Stromal cell of bone marrow (primary cell): ENCODE measurements at regions not wholly inside any gene's neighbourhood (a gene's known extent, or its start where the extent isn't known, plus 50 kb on each side); places are given as distances from the start of the nearest gene placed in this dataset.

Experiments used
- DNase-seq: peaks from one replicate; pipeline ENCODE4 v3.0.0-alpha.2; 2012; ENCODE audit warnings: low read depth

DNA sequence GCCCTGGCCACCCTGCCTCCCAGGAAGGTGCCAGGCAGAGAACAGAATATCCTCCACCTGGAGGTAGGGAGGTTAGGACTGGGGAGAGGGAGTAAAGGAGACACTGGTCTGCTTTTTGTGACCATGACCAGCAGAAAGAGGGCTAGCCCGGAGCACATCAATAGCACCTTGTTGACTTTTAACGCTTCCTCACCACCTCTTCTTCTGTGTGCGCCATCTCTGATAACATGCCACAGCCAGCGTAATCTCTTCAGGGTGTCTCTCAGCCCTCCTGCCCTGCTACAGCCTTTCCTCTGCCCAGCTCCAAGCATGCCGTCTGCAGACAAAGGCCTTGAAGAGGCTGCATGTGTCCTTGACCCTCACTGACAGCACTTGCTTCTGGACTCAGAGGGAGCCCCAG, 50.9 kb upstream of the GJA5 start:
- no peak for DNase-seq

DNA sequence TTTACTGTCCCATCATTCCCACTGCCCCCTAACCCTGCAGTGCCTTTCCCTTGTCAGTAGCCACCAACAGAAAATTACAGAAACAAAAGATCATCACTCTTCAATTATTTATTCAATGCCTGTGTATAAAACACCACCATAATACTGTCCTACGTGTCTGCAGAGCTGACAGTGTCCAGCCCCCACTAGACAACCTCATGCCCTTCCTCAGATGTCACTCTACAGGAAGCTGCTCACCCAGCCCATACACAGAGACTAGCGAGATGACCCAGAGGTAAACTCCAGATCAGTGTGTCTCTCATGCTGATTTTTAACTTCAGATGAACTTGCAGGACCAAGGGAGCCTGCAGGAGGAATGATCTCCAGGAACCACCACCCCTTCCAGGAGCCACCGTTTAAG, 51.3 kb upstream of the GJA5 start:
- no peak for DNase-seq

DNA sequence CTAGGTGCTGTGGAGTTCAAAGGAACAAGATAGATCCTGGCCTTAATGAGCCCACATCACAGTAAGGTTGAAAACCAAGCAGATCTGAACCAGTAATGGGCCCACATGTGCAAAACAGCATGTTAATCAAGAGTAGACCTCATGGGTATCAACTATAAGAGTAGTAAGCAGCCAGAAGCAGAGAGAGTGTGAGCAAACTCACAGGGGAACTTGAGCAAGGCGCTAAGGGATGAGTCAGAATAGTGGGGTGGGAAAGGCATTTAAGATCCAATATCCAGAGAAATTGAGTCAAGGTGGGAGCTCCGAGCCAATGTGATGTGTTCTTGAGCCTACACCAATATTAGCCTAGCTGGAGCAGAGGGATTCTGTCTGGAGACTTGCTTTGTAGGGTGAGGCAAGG, 52.4 kb upstream of the GJA5 start:
- DNase-seq: no peak

DNA sequence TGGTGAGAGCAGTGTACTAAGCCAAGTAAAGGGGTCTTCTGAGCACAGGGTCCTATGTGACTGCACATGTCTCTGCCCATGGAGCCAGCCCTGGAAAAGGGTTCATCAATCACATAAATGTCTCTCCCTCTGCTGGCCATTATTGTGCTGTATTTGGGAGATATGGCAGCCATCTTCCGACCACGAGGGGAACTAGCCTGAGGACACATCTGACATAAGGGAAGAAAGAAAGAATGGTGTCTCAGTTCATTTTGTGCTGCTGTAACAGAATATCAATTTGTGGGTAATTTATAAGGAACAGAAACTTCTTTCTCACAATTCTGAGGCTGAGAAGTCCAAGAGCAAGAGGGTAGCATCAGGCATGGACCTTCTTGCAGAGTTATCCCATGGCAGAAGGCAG, 55.1 kb upstream of the GJA5 start:
- no peak for DNase-seq

DNA sequence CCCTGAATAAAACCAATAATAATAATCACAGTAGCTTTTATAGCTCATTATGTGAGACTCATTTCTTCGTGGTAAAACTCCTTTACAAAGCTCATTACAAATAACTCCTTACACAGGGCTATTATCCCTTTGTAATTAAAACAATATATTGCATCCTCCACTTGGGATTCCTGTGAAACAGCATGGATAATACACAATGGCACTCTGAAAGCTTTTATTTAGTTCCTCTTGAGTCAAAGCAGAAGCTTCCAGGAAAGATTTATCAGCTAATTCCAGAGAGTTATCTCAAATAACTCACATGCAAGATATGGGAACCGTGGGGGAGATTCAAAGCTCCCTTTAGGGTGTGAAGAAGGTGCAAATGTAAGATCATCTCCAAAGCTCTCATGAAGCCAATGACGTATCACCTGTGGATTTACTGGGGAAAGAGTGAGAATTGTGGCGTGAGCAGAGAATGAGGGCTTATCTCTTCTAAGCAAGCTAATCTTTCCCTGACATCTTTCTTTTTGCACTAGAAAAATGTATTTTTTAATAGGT, 60.4 kb upstream of the GJA5 start:
- DNase-seq: no peak

DNA sequence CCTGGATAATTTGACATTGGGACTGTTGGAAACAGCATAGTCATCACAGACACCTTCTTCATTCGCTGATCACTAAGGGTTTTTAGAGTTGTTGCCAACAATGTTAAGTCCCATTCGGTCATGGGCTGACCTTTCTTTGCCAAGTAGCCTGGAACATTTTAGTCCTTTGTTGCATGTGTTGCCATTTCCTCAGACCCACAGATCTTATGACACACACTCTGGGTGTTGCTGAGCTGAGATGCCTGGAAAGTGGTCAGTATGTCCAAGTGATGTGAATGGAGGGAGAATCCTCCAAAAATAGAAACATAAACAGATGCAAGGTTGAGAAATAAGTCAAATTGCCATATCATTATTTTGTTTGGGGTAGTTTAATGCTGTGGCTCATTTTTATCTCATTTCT, 61.5 kb upstream of the GJA5 start:
- DNase-seq: peak; percentile 31

DNA sequence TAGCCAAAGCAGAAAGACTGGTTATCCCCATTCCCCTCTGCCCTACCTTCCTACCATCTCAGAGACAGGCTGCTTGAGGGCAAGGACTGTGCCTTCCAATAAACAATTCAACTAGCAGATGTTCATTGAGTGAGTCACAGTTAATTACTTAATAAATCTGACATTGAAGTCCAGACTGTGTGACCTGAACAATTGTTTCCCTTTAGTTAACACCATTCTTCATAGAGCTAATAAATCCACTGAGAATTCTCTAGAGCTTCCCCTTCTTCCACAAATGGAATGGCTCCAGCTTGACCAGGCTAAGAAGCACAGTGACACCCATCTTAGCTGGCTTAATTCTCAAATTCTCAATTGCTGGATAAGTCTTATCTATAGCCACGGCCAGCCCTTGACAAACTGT, 61.9 kb upstream of the GJA5 start:
- no peak for DNase-seq

DNA sequence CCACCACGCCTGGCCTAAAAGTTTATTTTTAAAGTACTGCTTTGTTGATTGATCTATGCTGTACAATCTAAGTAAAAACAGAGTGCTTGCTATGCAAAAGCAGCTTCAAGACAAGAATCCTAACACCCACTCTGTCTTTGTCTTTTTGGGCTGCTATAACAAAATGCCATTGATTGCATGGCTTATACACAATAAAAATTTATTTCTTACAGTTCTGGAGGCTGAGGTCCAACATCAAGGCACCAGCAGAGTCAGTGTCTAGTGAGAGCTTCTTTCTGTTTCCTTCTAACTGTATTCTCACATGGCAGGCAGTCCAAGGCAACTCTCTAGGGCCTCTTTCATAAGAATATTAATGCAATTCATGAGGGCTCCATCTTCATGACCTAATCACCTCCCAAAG, 63.6 kb upstream of the GJA5 start:
- no peak for DNase-seq

DNA sequence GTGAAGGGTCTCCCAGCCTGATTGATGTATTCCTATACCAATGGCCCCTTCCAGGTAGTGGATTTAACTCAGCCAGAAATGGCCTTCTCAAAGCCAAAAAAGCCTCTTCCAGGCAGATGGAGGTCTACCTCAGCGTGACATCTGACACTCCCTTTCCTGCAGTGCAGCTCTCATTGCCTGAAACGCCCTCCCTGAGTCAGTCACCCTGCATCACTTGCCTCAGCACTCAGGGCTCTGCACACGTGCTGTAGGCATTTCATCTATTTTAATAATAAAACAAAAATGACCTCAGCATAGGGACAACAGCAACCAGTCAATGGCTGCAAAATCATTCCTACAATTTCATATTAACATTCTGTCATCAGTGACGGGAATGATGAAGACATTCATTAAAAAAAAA, 64.4 kb upstream of the GJA5 start:
- no peak for DNase-seq

DNA sequence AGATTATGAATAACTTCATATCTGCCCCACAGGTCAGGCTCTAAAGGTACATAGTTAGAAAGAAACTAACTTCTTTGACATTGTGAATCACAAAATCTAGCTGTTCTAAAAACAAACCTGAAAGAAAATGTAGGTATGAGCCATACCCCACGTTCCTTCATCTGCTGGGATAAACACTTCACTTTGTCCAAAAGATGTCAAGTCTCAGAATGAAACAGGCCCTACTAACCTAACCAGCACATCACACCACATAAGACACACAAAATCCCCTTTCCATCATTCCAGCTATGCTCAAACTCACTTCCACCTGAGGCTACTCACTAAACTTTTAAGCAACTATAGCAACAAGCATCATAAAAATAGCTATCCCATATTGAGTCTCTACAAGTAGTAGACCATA, 65.2 kb upstream of the GJA5 start:
- no peak for DNase-seq

DNA sequence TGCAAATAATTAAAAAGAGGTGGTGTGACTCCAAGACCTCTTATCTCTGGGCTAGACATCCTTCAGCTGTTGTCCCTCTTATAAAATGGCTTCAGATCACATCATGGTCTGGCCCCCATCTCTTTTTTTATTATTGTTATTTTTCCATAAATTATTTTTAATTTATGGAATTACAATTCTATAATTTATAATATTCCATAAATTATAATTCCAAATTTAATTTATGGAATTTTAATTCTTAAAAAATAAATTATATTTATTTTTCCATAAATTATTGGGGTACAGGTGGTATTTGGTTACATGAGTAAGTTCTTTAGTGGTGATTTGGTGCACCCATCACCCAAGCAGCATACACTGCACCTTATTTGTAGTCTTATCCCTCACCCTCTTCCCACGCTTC, 65.9 kb upstream of the GJA5 start:
- no peak for DNase-seq

DNA sequence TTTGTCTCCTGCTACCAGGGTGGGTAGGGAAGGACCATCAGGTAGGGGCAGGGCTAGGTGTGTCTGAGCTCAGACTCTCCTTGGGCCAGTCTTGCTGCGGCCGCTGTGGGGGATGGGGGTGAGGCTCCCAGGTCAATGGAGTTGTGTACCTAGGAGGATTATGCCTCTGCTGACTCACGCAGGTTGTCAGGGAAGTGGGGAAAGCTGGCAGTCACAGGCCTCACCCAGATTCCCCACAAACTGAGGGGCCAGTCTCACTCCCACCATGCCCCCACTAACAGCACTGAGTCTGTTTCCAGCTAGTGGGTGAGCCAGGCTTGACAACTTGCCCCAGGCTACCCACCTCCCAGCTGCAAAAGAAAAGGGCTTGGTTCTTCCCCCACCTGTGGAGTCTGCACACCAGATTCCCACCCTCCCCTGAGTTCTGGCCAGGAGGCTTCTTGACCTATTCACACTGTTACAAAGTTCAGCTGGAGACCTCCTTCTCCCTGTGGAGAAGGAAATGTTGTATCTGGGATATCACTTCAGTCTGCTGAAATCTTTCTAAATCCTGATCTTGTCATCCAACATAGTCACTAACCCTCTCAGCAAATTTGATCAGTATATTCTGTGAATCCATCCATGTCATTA, 69.2 kb upstream of the GJA8 start:
- no peak for DNase-seq

DNA sequence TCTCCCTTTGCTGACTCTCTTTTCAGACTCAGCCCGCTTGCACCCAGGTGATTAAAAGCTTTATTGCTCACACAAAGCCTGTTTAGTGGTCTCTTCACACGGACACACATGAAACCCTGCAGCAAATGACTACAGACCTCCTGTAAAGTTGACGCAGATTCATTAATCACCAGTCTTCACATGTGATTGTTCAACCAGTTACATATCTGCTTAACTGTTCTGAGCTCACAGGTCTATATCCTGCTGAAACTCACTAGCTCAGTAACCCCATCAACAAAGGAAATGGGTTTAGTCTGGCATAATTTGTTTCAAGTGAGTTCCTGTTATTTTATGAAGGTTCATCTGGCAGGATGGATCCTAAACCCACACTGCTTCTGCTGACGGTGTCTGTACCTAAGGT, 68.4 kb upstream of the GJA8 start:
- DNase-seq: no peak

DNA sequence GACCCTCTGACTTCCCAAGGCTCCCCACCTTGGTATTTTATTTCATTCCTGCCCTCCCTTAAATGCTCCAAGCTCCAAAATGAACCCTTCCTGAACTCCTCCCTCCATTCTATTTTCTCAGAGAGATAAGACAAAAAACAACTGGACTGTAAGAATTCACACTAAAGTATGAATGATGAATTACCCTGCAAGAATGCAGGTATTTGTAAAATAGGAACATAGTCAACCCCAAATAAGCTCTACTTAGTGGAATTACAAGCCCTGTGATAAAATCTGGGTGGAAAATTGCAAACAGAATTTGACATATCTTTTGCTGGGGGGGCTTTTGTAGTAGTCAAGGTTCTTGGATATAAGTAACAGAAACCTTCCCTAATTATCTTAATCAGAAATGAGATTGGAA, 67.8 kb upstream of the GJA8 start:
- no peak for DNase-seq

DNA sequence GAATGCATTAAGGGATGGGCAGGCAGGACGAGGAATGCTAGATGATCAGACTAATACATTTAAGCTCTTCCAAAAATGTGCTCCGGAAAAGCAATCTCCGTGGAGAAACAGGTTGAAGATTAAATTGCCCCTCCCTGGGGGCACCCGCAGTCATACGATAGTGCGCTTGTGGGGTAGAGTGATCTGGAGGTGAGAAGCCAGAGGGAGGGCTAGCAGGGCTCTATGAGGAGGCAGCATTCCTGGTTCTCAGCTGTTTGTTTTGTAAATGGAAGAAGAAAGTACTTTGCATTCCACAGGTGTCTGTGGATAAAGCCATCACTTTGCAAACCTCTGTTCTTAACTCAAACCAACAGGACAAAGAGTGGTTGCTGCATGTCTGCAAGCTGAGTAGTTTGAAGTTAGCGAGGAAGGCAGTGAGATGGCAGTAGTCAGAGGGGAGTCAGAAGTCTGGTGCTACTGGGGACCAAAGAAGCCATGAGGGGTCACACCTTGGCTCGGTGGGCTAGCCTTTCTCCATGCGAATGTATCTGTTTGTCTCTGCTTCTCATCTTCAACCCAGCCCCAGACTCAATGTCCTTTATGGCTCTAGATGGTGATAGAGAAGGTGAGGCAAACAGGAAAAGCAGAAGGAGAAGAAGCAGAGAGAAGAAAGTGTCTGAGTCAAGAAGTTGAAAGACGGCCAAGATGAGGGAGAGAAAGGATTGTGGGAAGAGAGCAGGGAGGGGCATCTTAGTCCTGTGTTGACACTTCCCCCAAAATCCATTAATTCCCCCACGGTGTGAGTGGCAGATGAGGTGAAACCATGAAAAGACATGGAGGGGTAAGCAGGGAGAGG, 65.2 kb upstream of the GJA8 start:
- no peak for DNase-seq

DNA sequence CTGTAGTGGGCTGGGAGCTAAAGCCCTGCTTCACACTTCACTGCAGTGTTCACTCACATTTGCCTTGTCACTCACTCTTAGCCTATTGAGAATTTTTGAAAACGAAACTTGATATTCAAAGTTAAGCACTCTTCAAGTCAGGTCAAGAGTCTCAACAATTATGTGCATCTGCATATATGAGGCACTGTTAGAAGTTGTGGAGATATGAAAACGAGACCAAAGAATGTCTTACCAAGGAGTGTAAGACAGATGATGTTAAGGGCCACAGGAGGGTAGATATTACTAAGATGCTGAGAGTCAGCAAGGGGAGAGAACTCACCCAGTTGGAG, 64.7 kb upstream of the GJA8 start:
- no peak for DNase-seq

DNA sequence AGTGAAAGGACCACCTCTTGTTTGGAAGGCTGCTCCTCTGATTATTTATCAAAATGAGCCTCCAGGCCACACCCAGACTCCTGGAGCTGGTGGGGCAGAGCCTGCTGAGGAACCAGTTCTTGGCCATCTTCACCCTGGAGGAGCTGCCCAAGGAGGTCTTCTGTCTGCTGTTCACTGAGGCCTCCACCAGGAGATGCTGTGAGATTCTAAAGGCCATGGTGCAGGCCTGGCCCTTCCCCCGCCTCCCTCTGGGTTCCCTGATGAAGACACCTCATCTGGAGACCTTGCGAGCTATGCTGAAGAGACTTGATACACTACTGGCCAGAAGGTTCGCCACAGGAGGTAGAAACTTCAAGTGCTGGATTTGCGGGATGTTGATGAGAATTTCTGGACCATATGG, 61.7 kb upstream of the GJA8 start:
- no peak for DNase-seq

DNA sequence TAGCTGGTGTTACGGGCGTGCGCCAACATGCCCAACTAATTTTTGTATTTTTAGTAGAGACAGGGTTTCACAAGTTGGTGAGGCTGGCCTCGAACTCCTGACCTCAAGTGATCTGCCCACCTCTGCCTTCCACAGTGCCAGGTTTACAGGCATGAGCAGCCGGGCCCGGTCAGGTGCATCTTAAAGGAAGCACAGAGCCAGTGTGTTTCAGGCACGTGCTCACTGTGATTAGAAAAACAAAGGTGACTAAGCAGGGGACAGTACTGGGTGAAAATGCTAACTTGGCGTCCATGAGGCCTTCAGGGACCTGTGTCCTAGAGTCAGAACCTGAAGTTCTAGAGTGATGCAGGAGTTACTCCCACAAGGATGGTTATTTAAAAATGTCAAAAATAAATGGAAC, 60.0 kb upstream of the GJA8 start:
- DNase-seq: no peak

DNA sequence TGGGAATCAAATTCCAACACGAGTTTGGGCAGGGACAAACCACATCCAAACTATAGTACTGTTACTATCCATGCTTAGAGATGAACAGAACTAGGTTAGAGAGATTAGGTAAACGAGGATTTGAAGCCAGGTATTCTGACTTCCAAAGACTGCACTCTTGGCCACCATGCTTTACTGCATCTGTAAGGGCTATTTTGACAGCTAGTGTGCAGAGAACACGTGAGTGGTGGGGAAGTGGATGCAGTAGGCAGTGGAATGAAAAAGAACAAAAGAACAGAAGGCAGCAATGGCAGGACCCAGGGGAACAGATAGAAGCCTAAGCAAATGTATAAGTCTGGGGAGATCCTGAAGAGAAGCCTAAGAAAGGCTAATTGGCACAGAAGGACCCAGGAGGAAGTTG, 59.1 kb upstream of the GJA8 start:
- DNase-seq: no peak

DNA sequence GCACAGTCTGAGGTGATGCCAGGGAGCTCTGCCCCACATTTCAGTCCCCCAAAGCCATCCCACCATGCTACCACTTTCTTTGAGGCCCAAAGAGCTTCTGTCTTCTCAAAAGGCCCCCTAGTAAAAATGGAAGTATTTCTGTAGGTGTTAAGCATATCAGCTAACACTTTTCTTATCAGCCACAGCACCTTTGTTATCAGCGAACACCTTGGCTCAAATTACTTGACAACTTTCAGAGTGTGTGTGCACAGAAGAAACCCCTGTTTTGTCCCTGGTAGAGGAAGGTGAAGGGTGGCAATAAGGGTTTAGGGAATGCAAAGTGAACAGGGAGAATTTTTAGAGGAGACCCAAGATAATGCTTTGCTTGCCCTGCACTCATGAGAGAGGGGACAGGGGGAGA, 54.8 kb upstream of the GJA8 start:
- no peak for DNase-seq

DNA sequence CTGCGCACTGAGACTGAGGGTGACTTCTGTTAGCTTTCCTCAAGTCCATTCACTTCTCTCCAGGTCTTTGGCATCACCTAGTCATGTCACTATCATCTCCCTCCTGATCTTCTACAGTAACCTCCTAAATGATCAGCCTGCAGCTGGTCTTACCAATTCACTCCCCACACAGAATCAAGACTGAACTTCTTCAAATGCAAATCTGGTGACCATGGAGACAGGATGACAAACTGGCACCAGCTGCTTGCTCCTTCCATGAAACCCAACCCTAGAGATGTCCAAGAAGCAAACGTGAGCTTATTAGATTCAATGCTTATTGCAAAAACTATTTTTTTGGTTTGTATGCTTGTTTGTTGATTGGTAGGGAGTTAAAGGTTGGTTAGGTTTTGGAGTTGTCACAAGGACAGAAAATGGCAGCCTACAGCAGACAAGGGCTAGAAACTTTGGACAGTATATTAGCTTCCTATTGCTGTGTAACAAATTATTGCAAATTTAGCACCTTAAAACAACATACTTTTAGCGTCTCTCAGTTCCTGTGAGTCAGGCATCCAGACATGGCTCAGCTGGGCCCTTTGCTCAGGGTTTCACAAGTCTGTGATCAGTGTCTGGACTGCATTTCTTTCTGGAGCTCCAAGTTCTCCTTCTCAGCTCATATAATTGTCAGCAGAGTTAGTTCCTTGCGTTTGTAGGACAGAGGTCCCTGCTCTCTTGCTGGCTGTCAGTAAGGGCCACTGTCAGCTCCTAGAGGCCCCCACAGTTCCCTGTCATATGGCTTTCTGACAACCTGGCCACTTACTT, 53.3 kb upstream of the GJA8 start:
- DNase-seq: no peak

DNA sequence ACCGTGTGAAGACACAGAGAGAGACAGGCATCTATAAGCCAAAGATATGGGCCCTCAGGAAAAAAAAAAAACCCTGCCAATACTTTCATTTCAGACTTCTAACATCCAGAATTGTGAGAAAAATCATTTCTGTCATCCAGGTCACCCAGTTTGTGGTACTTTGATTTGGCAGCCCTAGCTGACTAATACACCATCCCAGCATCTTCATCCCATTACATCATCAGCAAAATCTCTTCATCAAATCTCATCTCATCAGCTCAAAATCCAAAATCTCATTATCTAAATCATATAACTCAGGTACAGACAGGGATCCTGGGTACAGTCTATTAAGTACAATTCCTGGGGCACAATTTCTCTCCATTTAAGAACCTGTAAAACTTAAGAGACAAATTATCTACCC, 51.9 kb upstream of the GJA8 start:
- no peak for DNase-seq

DNA sequence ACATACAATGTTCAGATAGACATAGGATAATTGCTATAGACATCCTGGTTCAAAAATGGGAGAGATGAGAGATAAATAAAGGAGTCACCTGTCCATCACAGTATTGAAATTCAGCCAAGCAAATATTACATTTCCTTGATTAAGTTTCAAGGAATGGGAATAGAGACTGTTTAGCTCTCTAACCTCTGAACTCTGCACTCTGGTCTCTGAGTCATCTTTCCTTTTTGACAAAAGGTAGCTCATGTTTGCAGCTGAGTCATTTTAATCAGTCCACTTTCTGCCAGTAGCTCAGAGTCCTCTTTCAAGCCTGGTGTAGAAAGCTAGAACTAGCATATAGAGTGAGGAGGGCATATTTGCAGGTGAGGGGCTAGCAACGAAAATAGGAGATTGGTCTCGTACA, 51.4 kb upstream of the GJA8 start:
- no peak for DNase-seq
